Caco-2 (cell line): ENCODE measurements at regions not wholly inside any gene's neighbourhood (a gene's known extent, or its start where the extent isn't known, plus 50 kb on each side); places are given as distances from the start of the nearest gene placed in this dataset.

Experiments used
- BruUV-seq: library from RNA; stranded (reverse); fragments of 400-500 nt; replicated peaks from 2 replicates; lab custom pipeline; 2021; lab: Mats Ljungman, UMichigan
- CTCF ChIA-PET: fragments of 300-600 bp; sonication (Branson Sonifier 250); formaldehyde crosslinking; loops from one replicate; lab custom pipeline; 2022; ENCODE audit warnings: antibody characterized with exemption; lab: Charles Lee
- POLR2A ChIA-PET: fragments of 300-600 bp; sonication (Branson Sonifier 250); formaldehyde crosslinking; loops from one replicate; lab custom pipeline; 2022; ENCODE audit warnings: antibody characterized with exemption; lab: Charles Lee
- DNase-seq, 2 experiments: peaks; one replicate each; pipeline versions ENCODE4 v3.0.0 to v3.0.0-alpha.2; 2020 to 2022
- H3K27me3 ChIP-seq: replicated peaks from 2 replicates; pipeline ENCODE4 v1.6.0; 2011; ENCODE audit warnings: low read length; ENCODE audit not compliant: control insufficient read depth, insufficient read depth
- H3K36me3 ChIP-seq: 2 replicates; pipeline ENCODE4 v1.5.1; 2011; ENCODE audit warnings: low read length; ENCODE audit not compliant: control insufficient read depth, insufficient read depth
- H3K4me1 ChIP-seq: fragments of 250-450 bp; sonication (Bioruptor Pico); 2 replicates; pipeline ENCODE4 v1.5.1; 2020; ENCODE audit warnings: mild to moderate bottlenecking
- H3K4me3 ChIP-seq: 2 replicates; pipeline ENCODE4 v1.5.1; 2011; ENCODE audit warnings: low read depth, mild to moderate bottlenecking, control low read depth, low read length
- H3K9me3 ChIP-seq: fragments of 250-450 bp; sonication (Bioruptor Pico); 2 replicates; pipeline ENCODE4 v1.5.1; 2020; ENCODE audit warnings: mild to moderate bottlenecking, moderate library complexity
- H3K27ac Mint-ChIP-seq: one replicate; pipeline ENCODE4 v1.8.0; 2022; ENCODE audit warnings: mixed read lengths; ENCODE audit not compliant: unreplicated experiment
- H3K27me3 Mint-ChIP-seq: one replicate; pipeline ENCODE4 v1.8.0; 2022; ENCODE audit warnings: mixed read lengths; ENCODE audit not compliant: insufficient read depth, unreplicated experiment
- H3K36me3 Mint-ChIP-seq: one replicate; pipeline ENCODE4 v1.8.0; 2022; ENCODE audit warnings: mild to moderate bottlenecking, mixed read lengths; ENCODE audit not compliant: insufficient read depth, unreplicated experiment
- H3K4me1 Mint-ChIP-seq: one replicate; pipeline ENCODE4 v1.8.0; 2022; ENCODE audit warnings: low read depth, mixed read lengths; ENCODE audit not compliant: unreplicated experiment
- H3K4me3 Mint-ChIP-seq: one replicate; pipeline ENCODE4 v1.8.0; 2022; ENCODE audit warnings: mild to moderate bottlenecking, moderate library complexity, mixed read lengths; ENCODE audit not compliant: unreplicated experiment
- H3K9me3 Mint-ChIP-seq: one replicate; pipeline ENCODE4 v1.8.0; 2022; ENCODE audit warnings: mixed read lengths; ENCODE audit not compliant: unreplicated experiment
- CTCF ChIP-seq, 2 experiments: fragments of 200-600 bp in 1 of 2; IDR thresholded peaks; 1 replicate in 1 of 2; 2 replicates in 1 of 2; pipeline versions ENCODE4 v1.5.1 to v1.8.0; 2011 to 2022; ENCODE audit warnings: antibody characterized with exemption in 1 of 2, control low read depth in 1 of 2, inconsistent platforms in 1 of 2, low read depth in 1 of 2, low read length in 1 of 2, mild to moderate bottlenecking in 1 of 2, moderate library complexity in 1 of 2; ENCODE audit not compliant: insufficient read depth in 1 of 2, severe bottlenecking in 1 of 2, unreplicated experiment in 1 of 2
- intact Hi-C: fragments of 100-400 bp; cut with micrococcal nuclease; formaldehyde crosslinking; loops from one replicate; pipeline ENCODE4 v1.10.0; 2022; ENCODE audit not compliant: unreplicated experiment

GRCh38 chr13:80477661-80478443, 136.9 kb upstream of the SPRY2 start:
- H3K27me3 ChIP-seq = no peaks in the 10 kb centered on the region
- CTCF ChIA-PET = no interaction called here
- intact Hi-C loops = no loop called here
- no peaks in the 10 kb centered on the region for H3K9me3 Mint-ChIP-seq
- no peaks in the 10 kb centered on the region for H3K36me3 Mint-ChIP-seq
- no TSS peak for BruUV-seq
- H3K4me3 ChIP-seq = no peak overlapping the region
- POLR2A ChIA-PET = no interaction called here
- no peaks in the 10 kb centered on the region; the same call in 1 of the 2 replicates for H3K4me1 ChIP-seq
- DNase-seq = no peak
- H3K27me3 Mint-ChIP-seq = no peaks in the 10 kb centered on the region
- H3K4me1 Mint-ChIP-seq = no peaks in the 10 kb centered on the region
- H3K9me3 ChIP-seq = no peaks in the 10 kb centered on the region
- H3K4me3 Mint-ChIP-seq = no peak overlapping the region
- H3K36me3 ChIP-seq = no peaks in the 10 kb centered on the region
- TF ChIP-seq CTCF (IDR thresholded peaks at IDR 0.05; ENCODE audit: insufficient read depth in 1 of 2, low read depth in 1 of 2, low read length in 1 of 2, severe bottlenecking in 1 of 2, unreplicated experiment in 1 of 2) = no peak
- H3K27ac Mint-ChIP-seq = no peak overlapping the region

GRCh38 chr13:80476953-80477352, 136.0 kb upstream of the SPRY2 start:
- no peaks in the 10 kb centered on the region for H3K27me3 ChIP-seq
- no peak for DNase-seq
- H3K4me3 Mint-ChIP-seq = no peak overlapping the region
- BruUV-seq = no TSS peak
- H3K4me1 ChIP-seq = no peaks in the 10 kb centered on the region; the same call in 1 of the 2 replicates
- intact Hi-C loops = no loop called here
- H3K36me3 Mint-ChIP-seq = no peaks in the 10 kb centered on the region
- CTCF ChIA-PET = no interaction called here
- POLR2A ChIA-PET = no interaction called here
- H3K27me3 Mint-ChIP-seq = no peaks in the 10 kb centered on the region
- H3K36me3 ChIP-seq = no peaks in the 10 kb centered on the region
- H3K4me1 Mint-ChIP-seq = no peaks in the 10 kb centered on the region
- no peak for TF ChIP-seq CTCF (IDR thresholded peaks at IDR 0.05; ENCODE audit: insufficient read depth in 1 of 2, low read depth in 1 of 2, low read length in 1 of 2, severe bottlenecking in 1 of 2, unreplicated experiment in 1 of 2)
- H3K4me3 ChIP-seq = no peak overlapping the region
- H3K9me3 ChIP-seq = no peaks in the 10 kb centered on the region
- no peaks in the 10 kb centered on the region for H3K9me3 Mint-ChIP-seq
- no peak overlapping the region for H3K27ac Mint-ChIP-seq

- CTCF ChIA-PET = no interaction called here
Observed at GRCh38 chr13:80475718-80476117, 134.8 kb upstream of the SPRY2 start.

More at GRCh38 chr13:80475718-80476117, 134.8 kb upstream of the SPRY2 start:
- intact Hi-C loops = no loop called here
- H3K9me3 ChIP-seq = no peaks in the 10 kb centered on the region
- H3K9me3 Mint-ChIP-seq = no peaks in the 10 kb centered on the region
- no peaks in the 10 kb centered on the region for H3K36me3 ChIP-seq
- no TSS peak for BruUV-seq
- no peaks in the 10 kb centered on the region; the same call in 1 of the 2 replicates for H3K4me1 ChIP-seq
- H3K4me3 ChIP-seq = no peak overlapping the region
- H3K36me3 Mint-ChIP-seq = no peaks in the 10 kb centered on the region
- no peak for DNase-seq
- H3K4me3 Mint-ChIP-seq = no peak overlapping the region
- H3K4me1 Mint-ChIP-seq = no peaks in the 10 kb centered on the region
- no peaks in the 10 kb centered on the region for H3K27me3 ChIP-seq
- H3K27me3 Mint-ChIP-seq = no peaks in the 10 kb centered on the region
- no peak for TF ChIP-seq CTCF (IDR thresholded peaks at IDR 0.05; ENCODE audit: insufficient read depth in 1 of 2, low read depth in 1 of 2, low read length in 1 of 2, severe bottlenecking in 1 of 2, unreplicated experiment in 1 of 2)
- POLR2A ChIA-PET = no interaction called here
- H3K27ac Mint-ChIP-seq = no peak overlapping the region
